NCI-H526 treated with DMSO at 0.1 percent for 48 hours (cell line): ENCODE measurements at regions not wholly inside any gene's neighbourhood (a gene's known extent, or its start where the extent isn't known, plus 50 kb on each side); places are given as distances from the start of the nearest gene placed in this dataset.

Experiments
- DNase-seq: peaks from one replicate; lab custom pipeline; 2025; lab: John Stamatoyannopoulos, UW

GRCh38 chr20:51266353-51266752 lies 243.4 kb upstream of the KCNG1 start:
- no peak for DNase-seq

DNA sequence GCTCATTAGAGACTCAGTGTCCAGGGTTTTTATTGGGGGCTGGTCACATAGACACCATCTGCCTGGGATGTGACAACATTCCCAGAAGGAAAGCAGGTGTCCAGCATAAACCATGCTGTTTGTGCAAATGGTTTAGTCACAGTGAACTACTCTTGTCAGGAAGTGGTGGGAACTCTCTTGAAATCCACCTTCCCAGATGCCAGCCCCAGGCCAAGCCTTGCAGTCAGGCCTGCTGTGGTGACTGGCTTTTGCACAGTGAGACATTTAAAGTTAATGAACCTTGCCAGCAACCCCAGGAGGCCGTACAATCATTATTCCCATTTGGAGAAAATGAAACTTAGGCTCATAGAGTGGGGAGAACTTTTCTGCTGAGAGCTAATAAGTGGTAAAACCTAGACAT lies 242.5 kb upstream of the KCNG1 start:
- DNase-seq = no peak

GRCh38 chr20:51262240-51262639 lies 239.3 kb upstream of the KCNG1 start:
- no peak for DNase-seq

DNA sequence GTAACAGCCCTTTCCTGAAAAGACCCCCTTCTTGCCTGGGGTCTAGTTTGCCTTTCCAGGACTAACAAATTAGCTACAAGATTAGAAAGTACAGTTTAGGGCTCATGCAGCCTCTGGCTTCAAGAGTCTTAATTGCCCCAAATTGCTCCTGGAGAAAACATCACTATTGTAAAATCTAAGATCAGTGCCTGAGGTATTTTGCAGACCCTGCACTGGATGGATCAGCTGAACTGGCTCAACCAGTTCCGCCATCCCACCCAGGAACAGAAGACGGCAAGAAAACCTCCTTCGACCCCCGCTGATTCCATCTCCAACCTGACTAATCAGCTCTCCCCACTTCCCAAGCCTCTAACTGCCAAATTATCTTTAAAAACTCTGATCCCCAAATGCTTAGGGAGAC lies 236.5 kb upstream of the KCNG1 start:
- no peak for DNase-seq

GRCh38 chr20:51258582-51259165 lies 235.8 kb upstream of the KCNG1 start:
- no peak for DNase-seq

DNA sequence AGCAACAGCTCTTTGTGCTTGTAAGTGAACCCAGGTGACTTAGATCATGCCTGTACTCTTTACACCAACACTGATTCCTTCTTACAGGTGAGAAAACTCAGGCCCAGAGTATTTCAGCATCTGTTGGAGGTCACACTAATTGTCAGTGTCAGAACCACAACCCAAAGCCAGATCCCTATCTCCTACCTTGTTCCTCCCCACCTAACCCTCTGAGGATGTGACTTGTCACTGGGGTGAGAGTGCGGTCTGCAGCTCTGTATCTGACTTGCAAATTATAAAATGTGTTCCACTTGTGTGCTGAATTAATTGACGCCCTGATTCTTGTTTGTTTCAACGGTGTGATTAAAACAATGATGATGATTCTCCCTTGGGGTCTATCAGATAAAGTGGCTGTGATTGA lies 232.5 kb upstream of the KCNG1 start:
- DNase-seq = no peak

GRCh38 chr20:51253280-51253679 lies 230.4 kb upstream of the KCNG1 start:
- no peak for DNase-seq

DNA sequence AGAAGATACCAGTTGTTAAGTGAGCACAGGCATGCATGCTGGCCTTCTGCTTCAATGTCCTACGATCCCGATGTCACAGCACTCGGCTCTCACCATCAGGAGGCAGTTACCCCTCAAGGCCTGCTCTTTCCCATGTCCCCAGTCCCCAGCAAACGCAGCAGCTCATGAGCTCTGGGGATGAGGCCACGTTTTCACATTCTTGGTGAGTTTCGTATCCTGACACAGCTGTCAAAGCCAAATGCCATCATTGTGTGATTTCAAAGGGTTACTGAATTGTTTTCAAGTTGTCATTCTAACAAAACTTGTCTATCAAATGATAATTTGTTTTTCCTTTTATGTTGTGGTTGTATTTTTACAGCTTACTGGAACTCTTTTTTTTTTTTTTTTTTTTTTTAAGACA lies 226.9 kb upstream of the KCNG1 start:
- no peak for DNase-seq

GRCh38 chr20:51249215-51249614 lies 226.3 kb upstream of the KCNG1 start:
- DNase-seq = no peak

DNA sequence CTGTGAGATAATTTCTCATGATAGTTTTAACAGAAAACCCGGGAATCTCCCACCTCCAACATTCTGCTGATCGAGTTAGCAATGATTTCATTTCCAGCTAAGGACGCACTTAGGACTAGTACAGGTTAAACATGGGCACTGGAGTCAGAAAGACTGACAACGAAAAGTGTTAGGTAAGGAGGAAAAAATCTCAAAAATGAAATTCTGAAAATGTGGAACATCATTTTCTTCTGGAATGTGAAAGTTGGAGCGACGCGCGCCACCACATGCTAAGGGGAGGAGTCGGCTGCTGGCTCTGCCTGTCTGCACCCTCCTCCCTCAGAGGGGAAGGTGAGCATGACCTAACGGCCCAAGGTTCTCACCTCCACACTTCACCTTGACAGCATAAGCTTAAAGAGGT lies 221.6 kb upstream of the KCNG1 start:
- no peak for DNase-seq

DNA sequence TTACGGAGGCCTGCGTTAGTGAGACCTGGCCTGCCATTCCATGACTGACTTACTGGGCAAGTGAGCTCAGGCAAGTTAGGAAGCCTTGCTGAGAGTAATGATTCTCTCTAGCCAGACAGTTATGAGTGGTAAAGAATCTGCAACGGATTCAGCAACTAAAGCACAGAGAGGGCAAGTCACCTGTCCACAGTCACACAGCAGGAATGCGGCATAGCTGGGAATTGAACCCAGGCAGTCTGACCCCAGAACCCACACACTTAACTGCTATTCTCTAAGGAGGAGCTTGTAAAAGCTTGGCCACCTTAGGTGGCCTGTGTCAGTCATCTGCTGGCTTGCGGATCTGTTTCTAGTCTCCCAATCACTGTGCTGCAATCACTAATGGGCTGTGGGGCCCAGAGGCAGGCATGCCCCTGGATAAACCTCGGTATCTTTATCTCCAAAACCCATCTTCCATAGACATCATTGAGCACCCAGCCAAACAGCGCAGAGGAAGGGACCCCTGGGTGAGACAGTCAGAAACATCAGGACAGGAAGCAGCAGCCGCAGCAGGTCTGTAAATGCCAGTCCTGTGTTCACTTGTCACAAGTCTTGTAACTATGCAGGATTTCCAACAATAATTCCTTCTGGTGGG lies 215.9 kb upstream of the KCNG1 start:
- DNase-seq = no peak

DNA sequence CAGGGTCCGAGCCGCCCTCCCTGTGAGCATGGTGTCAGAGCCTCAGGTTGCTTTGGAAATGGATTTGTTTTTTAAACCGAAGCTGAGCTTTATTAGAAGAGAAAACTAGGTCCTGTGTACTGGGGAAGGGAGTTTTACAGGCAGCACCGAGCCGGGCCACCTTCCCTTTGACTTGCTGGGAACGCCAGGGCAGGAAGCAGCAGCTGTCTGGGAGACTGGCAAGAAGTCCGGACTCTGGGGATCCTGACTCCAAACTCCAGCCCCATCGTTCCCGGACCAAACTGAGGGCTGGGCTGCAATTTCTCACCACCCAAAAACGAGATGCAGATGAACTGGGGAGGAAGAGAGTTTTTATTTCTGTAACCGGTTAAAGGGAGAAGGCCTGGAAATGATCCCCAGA lies 214.9 kb upstream of the KCNG1 start:
- no peak for DNase-seq

DNA sequence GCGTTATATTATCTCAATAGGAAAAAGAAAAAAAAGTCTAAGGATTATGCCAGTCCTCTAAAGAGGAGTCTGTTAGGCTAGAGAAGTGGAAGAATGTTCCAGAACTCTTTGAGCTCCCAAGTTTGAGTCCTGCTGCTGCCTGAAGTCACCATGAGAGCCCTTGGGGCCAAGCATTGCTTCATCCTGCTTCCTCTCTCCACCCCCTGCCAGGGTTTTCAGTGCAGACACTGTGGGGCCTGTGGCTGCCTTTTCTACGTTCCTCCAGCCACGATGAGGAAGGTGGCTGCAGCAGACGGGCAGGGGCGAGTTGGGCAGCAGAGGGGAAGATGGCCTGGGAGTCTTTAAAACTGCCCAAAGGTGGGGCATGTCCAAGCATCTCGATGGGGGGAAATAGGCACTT lies 214.4 kb upstream of the KCNG1 start:
- DNase-seq = no peak

DNA sequence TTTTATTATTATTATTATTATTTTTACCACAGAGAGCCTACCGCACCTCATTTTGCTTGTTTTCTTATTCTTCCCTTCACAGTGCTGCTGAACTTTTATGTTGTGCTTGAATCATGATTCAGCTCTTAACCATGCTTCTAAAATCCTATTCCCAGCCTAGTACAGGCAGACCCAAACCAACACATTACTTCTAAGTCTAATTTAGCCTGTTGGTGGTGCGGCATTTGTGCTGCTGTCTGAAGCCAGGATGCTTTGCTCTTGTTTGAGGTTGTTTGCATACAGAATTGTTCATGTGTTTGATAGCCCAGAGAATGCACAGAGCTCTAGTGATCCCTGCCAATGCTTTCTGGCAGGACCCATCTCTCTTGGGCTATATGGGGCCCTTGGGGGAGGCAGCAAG lies 213.5 kb upstream of the KCNG1 start:
- no peak for DNase-seq

GRCh38 chr20:51233345-51233744 lies 210.4 kb upstream of the KCNG1 start:
- no peak for DNase-seq

GRCh38 chr20:51230727-51231126 lies 207.8 kb upstream of the KCNG1 start:
- no peak for DNase-seq

DNA sequence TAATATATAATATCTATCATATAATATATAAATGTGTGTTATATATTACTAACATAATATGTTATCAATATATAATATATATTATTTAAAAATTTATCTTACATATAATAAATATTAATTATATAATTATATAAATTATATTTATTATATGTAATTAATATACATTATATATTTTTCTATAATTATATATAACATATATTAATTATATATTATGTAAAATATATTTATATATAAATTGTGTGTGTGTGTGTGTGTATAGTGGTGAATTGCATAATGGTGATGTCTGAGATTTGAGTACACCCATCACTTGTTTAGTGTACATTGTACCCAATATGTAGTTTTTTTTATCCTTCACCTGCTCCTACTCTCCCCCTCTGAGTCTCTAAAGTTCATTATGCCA lies 205.9 kb upstream of the KCNG1 start:
- DNase-seq = no peak

GRCh38 chr20:51227744-51228143 lies 204.8 kb upstream of the KCNG1 start:
- DNase-seq = no peak

GRCh38 chr20:51223183-51223720 lies 200.3 kb upstream of the KCNG1 start:
- no peak for DNase-seq

DNA sequence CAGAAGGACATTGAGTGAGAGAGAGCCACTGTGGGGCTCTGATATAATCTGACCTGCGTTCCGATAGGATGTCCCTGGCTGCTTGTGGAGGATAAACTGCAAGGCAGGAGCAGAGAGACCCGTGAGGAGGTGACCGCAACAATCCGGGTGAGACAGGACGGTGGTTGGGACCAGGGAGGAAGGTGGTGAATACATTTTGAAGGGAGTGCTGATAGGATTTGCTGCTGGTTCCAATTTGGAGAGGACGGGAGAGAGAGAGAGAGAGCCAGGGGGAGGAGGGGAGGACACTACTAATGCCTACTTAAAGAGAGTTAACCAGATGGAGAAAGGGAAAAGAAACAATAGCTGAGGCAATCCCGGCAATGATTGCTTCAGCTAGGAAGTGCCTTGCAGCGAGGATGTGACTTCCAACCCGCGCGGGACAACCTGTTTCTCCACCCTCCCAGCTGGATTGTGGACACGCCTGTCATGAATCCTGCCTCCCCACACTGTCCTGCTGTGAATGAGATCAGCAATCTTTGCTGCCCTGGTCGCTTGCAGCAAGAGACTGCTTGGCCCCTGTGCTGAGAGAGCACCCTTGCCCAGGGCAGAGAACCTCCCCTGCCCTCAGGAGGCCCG lies 199.0 kb upstream of the KCNG1 start:
- no peak for DNase-seq

DNA sequence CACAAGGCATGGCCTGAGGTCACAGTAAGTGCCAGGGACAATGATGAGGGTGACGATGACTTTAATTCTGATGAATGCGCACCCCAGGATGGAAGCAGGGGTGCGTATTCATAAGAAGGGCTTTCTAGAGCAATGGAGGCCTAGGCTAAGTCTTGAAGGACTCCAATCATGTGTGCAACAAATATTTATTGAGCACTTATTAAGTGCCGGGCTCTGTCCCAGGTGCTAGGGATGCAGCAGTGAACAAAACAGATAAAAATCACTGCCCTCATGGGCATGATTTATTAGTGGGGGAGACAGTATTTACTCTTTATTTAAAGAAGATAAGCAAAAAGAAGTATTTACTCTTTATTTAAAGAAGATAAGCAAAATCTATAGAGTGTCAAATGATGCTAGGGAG lies 198.2 kb upstream of the KCNG1 start:
- DNase-seq = no peak

DNA sequence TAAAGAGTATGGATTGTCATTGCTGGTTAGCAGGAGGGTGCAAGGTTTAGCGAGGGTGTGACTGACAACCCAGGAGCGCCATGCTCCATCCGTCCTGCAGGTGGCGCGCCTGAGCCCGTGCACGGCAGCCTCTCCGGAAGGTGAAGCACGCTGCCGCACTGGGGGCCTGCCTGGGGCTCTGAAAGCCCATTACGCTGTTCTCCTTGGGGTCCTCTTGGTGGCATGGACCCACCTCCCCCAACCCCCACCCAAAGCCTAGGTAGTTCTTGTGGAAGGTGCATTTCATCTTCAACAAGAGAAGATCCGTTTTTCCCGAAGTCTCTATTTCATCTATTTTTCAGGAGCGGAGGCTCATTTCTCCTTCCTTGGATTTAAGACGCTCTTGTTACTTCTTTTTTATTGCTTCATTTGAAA lies 197.4 kb upstream of the KCNG1 start:
- DNase-seq = no peak

- DNase-seq = no peak
Observed at GRCh38 chr20:51219544-51219943, 196.6 kb upstream of the KCNG1 start.

- DNase-seq = no peak
Observed at GRCh38 chr20:51218603-51219002, 195.7 kb upstream of the KCNG1 start.
